Neural cell (in vitro differentiated cells): ENCODE measurements at regions not wholly inside any gene's neighbourhood (a gene's known extent, or its start where the extent isn't known, plus 50 kb on each side); places are given as distances from the start of the nearest gene placed in this dataset.

Experiments used
- CTCF ChIP-seq: fragments of 450-650 bp; IDR thresholded peaks from 2 replicates; pipeline ENCODE4 v1.5.1; 2014; ENCODE audit warnings: antibody characterized with exemption, mild to moderate bottlenecking, moderate library complexity; ENCODE audit not compliant: poor library complexity, severe bottlenecking
- EP300 ChIP-seq: fragments of 450-650 bp; conservative IDR thresholded peaks from 2 replicates; pipeline ENCODE4 v1.6.1; 2014; ENCODE audit warnings: antibody characterized with exemption, mild to moderate bottlenecking, moderate library complexity; ENCODE audit not compliant: poor library complexity, severe bottlenecking
- EZH2 ChIP-seq: fragments of 200-600, 300-800 bp; shearing (Covaris generic), sonication (generic); IDR thresholded peaks from 2 replicates; pipeline ENCODE4 v1.6.1; 2014; ENCODE audit warnings: antibody characterized with exemption, low read length, borderline replicate concordance, mild to moderate bottlenecking; ENCODE audit not compliant: insufficient read depth, poor library complexity, severe bottlenecking
- MXI1 ChIP-seq: fragments of 450-650 bp; conservative IDR thresholded peaks from 2 replicates; pipeline ENCODE4 v1.6.1; 2014; ENCODE audit warnings: antibody characterized with exemption, mild to moderate bottlenecking; ENCODE audit not compliant: poor library complexity, severe bottlenecking
- POLR2AphosphoS5 ChIP-seq: IDR thresholded peaks from 2 replicates; pipeline ENCODE4 v1.6.1; 2012
- RAD21 ChIP-seq: fragments of 450-650 bp; conservative IDR thresholded peaks from 2 replicates; pipeline ENCODE4 v1.6.1; 2014; ENCODE audit warnings: antibody characterized with exemption, mild to moderate bottlenecking, moderate library complexity
- REST ChIP-seq: IDR thresholded peaks from 2 replicates; pipeline ENCODE4 v1.6.1; 2012; ENCODE audit warnings: borderline replicate concordance
- TAF1 ChIP-seq: IDR thresholded peaks from 2 replicates; pipeline ENCODE4 v1.6.1; 2012; ENCODE audit warnings: low read depth

GRCh38 chr1:55700359-55701130, 485.4 kb upstream of the USP24 start:
- no peak for TF ChIP-seq CTCF
- no peak for TF ChIP-seq RAD21
- TF ChIP-seq EP300, result no peak
- no peak for TF ChIP-seq EZH2
- no peak for TF ChIP-seq REST
- TF ChIP-seq TAF1, result no peak
- TF ChIP-seq MXI1, result no peak
- TF ChIP-seq POLR2AphosphoS5, result no peak
